SK-N-SH treated with all-trans-retinoic acid at 6 μM for 48 hours (cell line): ENCODE measurements at regions not wholly inside any gene's neighbourhood (a gene's known extent, or its start where the extent isn't known, plus 50 kb on each side); places are given as distances from the start of the nearest gene placed in this dataset.

Experiments used
- ATAC-seq: fragments of 200-7000 bp; cut with Tn5 transposase; 3 replicates; pipeline ENCODE4 v1.9.1; 2020; ENCODE audit warnings: mild to moderate bottlenecking, moderate library complexity
- BACH2 ChIP-seq: fragments of 250-450 bp; sonication (Bioruptor Pico); IDR thresholded peaks from 2 replicates; pipeline ENCODE4 v1.9.0; 2021; ENCODE audit warnings: mild to moderate bottlenecking, borderline replicate concordance
- CSDC2 ChIP-seq: fragments of 250-450 bp; sonication (Bioruptor Pico); IDR thresholded peaks from 2 replicates; pipeline ENCODE4 v1.5.0; 2020; ENCODE audit warnings: mild to moderate bottlenecking, moderate library complexity
- ESRRG ChIP-seq: fragments of 250-450 bp; sonication (Bioruptor Pico); IDR thresholded peaks from 2 replicates; pipeline ENCODE4 v1.6.1; 2021; ENCODE audit warnings: mild to moderate bottlenecking
- GLIS3 ChIP-seq: fragments of 250-450 bp; sonication (Bioruptor Pico); IDR thresholded peaks from 2 replicates; pipeline ENCODE4 v1.5.0; 2020; ENCODE audit warnings: mild to moderate bottlenecking, moderate library complexity
- ISL1 ChIP-seq: fragments of 250-450 bp; sonication (Bioruptor Pico); IDR thresholded peaks from 2 replicates; pipeline ENCODE4 v2.1.2; 2022; ENCODE audit warnings: mild to moderate bottlenecking, moderate library complexity
- PPARA ChIP-seq: fragments of 250-450 bp; sonication (Bioruptor Pico); IDR thresholded peaks from 2 replicates; pipeline ENCODE4 v1.5.0; 2020; ENCODE audit warnings: mild to moderate bottlenecking, borderline replicate concordance
- RARB ChIP-seq: fragments of 250-450 bp; sonication (Bioruptor Pico); IDR thresholded peaks from 2 replicates; pipeline ENCODE4 v1.8.0; 2021; ENCODE audit warnings: mild to moderate bottlenecking, moderate library complexity
- SNAI2 ChIP-seq: fragments of 250-450 bp; sonication (Bioruptor Pico); IDR thresholded peaks from 2 replicates; pipeline ENCODE4 v1.5.0; 2020; ENCODE audit warnings: mild to moderate bottlenecking, moderate library complexity
- TCF4 ChIP-seq: fragments of 250-450 bp; sonication (Bioruptor Pico); IDR thresholded peaks from 2 replicates; pipeline ENCODE4 v1.8.0; 2021; ENCODE audit warnings: mild to moderate bottlenecking, moderate library complexity, borderline replicate concordance
- TOX ChIP-seq: fragments of 250-450 bp; sonication (Bioruptor Pico); IDR thresholded peaks from 2 replicates; pipeline ENCODE4 v1.8.0; 2021; ENCODE audit warnings: mild to moderate bottlenecking, moderate library complexity, borderline replicate concordance
- ZFP3 ChIP-seq: fragments of 250-450 bp; sonication (Bioruptor Pico); IDR thresholded peaks from 2 replicates; pipeline ENCODE4 v1.5.0; 2020; ENCODE audit warnings: mild to moderate bottlenecking, moderate library complexity
- ZFP30 ChIP-seq: fragments of 450-650 bp; formaldehyde crosslinking; IDR thresholded peaks from 2 replicates; pipeline ENCODE4 v1.5.0; 2022; ENCODE audit warnings: mild to moderate bottlenecking, moderate library complexity
- ZNF565 ChIP-seq: fragments of 450-650 bp; formaldehyde crosslinking; conservative IDR thresholded peaks from 2 replicates; pipeline ENCODE4 v1.5.0; 2020; ENCODE audit warnings: low read depth, mild to moderate bottlenecking, moderate library complexity
- ZNF70 ChIP-seq: fragments of 450-650 bp; formaldehyde crosslinking; IDR thresholded peaks from 2 replicates; pipeline ENCODE4 v1.5.0; 2020; ENCODE audit warnings: mild to moderate bottlenecking, moderate library complexity
- ZNF8 ChIP-seq: fragments of 450-650 bp; formaldehyde crosslinking; IDR thresholded peaks from 2 replicates; pipeline ENCODE4 v1.5.0; 2020; ENCODE audit warnings: mild to moderate bottlenecking, moderate library complexity
- TF ChIP-seq, protein P1 (sequence below): fragments of 250-450 bp; sonication (Bioruptor Pico); IDR thresholded peaks from 2 replicates; pipeline ENCODE4 v1.8.0; 2021; ENCODE audit warnings: low read depth, mild to moderate bottlenecking, moderate library complexity, borderline replicate concordance
- TF ChIP-seq, protein P2 (sequence below): fragments of 250-450 bp; sonication (Bioruptor Pico); IDR thresholded peaks from 2 replicates; pipeline ENCODE4 v1.5.0; 2020; ENCODE audit warnings: mild to moderate bottlenecking, moderate library complexity
- TF ChIP-seq, protein P3 (sequence below): fragments of 250-450 bp; sonication (Bioruptor Pico); IDR thresholded peaks from 2 replicates; pipeline ENCODE4 v1.5.1; 2020; ENCODE audit warnings: low read depth, mild to moderate bottlenecking, moderate library complexity
- TF ChIP-seq, protein P4 (sequence below): fragments of 250-450 bp; sonication (Bioruptor Pico); IDR thresholded peaks from 2 replicates; pipeline ENCODE4 v1.8.0; 2020; ENCODE audit warnings: mild to moderate bottlenecking, moderate library complexity, borderline replicate concordance
- TF ChIP-seq, protein P5 (sequence below): fragments of 250-450 bp; sonication (Bioruptor Pico); IDR thresholded peaks from 2 replicates; pipeline ENCODE4 v1.5.1; 2021; ENCODE audit warnings: mild to moderate bottlenecking, moderate library complexity

DNA sequence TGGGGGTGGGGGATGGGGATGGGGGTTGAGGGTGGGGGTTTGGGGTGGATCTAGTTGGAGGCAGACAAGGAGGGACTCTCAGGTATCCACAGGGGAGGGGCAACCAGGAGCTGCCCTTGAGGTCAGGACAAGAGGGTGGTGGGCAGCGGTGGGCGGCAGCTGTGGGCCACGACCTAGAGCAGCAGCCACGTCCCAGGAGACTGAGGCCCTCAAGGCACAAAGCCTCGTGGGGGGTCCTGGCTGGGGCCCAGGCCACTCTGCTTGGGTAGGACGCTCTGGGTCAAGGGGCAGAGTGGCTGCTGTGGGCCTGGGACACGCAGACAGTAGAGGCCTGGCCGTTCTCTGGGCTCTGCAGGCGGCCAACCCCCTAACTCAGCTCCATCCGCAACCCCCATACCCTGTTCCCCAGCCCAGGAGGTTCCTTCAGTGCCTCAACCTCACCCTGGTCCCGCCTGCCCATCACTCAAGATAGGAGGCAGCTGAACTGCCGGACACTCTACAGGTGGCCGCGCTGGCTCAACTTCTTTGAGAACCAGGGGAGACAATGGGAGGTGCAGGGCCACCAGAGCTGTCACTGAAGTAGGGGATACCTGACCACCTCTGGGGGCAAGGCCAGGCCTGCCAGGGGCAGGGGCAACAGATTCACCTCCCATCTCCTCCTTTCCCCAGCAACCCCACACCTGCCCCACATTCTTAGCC, 75.6 kb downstream of the ENGASE start:
- no peak for ATAC-seq
- TF ChIP-seq ZNF8 (no peak), ZFP3 (CRISPR knock-in tag) (no peak), TOX (no peak), ZNF565 (no peak), BACH2 (CRISPR knock-in tag) (no peak)
- TF ChIP-seq, protein P1, sequence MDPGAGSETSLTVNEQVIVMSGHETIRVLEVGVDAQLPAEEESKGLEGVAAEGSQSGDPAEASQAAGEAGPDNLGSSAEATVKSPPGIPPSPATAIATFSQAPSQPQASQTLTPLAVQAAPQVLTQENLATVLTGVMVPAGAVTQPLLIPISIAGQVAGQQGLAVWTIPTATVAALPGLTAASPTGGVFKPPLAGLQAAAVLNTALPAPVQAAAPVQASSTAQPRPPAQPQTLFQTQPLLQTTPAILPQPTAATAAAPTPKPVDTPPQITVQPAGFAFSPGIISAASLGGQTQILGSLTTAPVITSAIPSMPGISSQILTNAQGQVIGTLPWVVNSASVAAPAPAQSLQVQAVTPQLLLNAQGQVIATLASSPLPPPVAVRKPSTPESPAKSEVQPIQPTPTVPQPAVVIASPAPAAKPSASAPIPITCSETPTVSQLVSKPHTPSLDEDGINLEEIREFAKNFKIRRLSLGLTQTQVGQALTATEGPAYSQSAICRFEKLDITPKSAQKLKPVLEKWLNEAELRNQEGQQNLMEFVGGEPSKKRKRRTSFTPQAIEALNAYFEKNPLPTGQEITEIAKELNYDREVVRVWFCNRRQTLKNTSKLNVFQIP (CRISPR knock-in tag), result no peak
- TF ChIP-seq, protein P2, sequence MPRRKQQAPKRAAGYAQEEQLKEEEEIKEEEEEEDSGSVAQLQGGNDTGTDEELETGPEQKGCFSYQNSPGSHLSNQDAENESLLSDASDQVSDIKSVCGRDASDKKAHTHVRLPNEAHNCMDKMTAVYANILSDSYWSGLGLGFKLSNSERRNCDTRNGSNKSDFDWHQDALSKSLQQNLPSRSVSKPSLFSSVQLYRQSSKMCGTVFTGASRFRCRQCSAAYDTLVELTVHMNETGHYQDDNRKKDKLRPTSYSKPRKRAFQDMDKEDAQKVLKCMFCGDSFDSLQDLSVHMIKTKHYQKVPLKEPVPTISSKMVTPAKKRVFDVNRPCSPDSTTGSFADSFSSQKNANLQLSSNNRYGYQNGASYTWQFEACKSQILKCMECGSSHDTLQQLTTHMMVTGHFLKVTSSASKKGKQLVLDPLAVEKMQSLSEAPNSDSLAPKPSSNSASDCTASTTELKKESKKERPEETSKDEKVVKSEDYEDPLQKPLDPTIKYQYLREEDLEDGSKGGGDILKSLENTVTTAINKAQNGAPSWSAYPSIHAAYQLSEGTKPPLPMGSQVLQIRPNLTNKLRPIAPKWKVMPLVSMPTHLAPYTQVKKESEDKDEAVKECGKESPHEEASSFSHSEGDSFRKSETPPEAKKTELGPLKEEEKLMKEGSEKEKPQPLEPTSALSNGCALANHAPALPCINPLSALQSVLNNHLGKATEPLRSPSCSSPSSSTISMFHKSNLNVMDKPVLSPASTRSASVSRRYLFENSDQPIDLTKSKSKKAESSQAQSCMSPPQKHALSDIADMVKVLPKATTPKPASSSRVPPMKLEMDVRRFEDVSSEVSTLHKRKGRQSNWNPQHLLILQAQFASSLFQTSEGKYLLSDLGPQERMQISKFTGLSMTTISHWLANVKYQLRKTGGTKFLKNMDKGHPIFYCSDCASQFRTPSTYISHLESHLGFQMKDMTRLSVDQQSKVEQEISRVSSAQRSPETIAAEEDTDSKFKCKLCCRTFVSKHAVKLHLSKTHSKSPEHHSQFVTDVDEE (CRISPR knock-in tag), result no peak
- TF ChIP-seq, protein P3, sequence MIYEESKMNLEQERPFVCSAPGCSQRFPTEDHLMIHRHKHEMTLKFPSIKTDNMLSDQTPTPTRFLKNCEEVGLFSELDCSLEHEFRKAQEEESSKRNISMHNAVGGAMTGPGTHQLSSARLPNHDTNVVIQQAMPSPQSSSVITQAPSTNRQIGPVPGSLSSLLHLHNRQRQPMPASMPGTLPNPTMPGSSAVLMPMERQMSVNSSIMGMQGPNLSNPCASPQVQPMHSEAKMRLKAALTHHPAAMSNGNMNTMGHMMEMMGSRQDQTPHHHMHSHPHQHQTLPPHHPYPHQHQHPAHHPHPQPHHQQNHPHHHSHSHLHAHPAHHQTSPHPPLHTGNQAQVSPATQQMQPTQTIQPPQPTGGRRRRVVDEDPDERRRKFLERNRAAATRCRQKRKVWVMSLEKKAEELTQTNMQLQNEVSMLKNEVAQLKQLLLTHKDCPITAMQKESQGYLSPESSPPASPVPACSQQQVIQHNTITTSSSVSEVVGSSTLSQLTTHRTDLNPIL (CRISPR knock-in tag), result no peak

DNA sequence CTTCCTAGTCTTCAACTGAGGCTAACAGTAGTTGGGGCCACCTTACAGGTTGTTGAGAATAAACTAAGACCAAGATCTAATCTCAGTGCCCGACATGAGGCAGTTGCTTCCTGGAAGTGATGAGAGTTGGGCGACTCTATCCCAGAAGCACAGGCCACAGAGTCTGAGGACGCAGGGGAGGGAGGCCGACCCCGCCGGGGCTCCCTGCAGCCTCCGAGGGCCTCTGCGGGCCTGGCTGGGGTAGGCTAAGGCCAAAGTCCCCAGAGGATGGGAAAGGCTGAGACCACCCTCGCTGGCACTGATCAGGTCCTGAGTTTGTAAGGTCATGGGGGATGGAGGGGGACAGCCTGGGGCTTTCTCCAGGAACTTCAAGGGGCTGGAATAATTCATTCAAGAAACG, 74.0 kb downstream of the ENGASE start:
- no peak for ATAC-seq
- TF ChIP-seq ZNF70 (CRISPR knock-in tag) (no peak), ESRRG (CRISPR knock-in tag) (no peak), CSDC2 (CRISPR knock-in tag) (no peak), SNAI2 (CRISPR knock-in tag) (no peak), TOX (no peak), ZNF565 (no peak), TCF4 (CRISPR knock-in tag) (no peak), ZFP30 (no peak), RARB (CRISPR knock-in tag) (no peak), GLIS3 (no peak), ISL1 (no peak)
- TF ChIP-seq, protein P1 (CRISPR knock-in tag), result no peak
- TF ChIP-seq, protein P4, sequence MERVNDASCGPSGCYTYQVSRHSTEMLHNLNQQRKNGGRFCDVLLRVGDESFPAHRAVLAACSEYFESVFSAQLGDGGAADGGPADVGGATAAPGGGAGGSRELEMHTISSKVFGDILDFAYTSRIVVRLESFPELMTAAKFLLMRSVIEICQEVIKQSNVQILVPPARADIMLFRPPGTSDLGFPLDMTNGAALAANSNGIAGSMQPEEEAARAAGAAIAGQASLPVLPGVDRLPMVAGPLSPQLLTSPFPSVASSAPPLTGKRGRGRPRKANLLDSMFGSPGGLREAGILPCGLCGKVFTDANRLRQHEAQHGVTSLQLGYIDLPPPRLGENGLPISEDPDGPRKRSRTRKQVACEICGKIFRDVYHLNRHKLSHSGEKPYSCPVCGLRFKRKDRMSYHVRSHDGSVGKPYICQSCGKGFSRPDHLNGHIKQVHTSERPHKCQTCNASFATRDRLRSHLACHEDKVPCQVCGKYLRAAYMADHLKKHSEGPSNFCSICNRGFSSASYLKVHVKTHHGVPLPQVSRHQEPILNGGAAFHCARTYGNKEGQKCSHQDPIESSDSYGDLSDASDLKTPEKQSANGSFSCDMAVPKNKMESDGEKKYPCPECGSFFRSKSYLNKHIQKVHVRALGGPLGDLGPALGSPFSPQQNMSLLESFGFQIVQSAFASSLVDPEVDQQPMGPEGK (CRISPR knock-in tag), result no peak
- TF ChIP-seq, protein P3 (CRISPR knock-in tag), result no peak

DNA sequence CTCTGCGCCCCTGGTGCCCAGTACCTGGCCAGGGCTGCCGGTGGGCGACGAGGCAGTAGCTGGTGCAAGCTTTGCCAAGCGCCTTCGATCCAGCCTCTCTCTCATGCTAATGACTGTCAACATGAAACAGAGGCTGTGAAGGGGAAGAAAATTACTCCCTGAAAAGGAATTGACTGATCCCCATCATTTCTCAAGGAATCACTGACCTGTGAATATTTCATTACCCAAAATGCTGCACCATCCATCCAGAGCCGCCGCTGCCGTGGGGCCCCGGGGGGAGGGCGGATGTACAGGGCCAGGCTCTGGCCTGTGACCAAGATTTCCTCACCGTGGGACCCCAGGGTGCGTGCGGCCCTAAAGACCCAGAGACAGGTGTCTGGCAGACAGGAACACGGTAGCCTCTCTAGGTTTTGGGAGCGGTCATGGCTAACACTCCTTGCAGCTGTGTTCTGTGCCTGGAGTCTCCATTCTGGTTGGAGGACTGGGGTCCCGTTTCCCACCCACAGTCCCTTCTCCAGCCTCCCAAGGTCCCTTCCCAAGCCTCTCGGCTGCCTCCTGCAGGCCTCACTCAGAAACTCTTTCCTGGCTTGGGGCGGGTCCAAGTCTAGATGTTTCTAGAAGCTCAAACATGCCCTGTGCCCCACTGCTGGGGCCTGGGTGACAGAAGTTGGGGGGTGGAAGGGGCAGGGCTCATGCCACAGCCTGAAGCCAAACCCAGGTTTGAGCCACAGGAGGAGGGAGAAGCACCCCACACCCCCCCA, 73.3 kb downstream of the ENGASE start:
- TF ChIP-seq, protein P4 (CRISPR knock-in tag), result no peak
- no peak for TF ChIP-seq RARB (CRISPR knock-in tag)
- no peak for TF ChIP-seq ZFP3 (CRISPR knock-in tag)
- no peak for TF ChIP-seq ESRRG (CRISPR knock-in tag)
- TF ChIP-seq, protein P5, sequence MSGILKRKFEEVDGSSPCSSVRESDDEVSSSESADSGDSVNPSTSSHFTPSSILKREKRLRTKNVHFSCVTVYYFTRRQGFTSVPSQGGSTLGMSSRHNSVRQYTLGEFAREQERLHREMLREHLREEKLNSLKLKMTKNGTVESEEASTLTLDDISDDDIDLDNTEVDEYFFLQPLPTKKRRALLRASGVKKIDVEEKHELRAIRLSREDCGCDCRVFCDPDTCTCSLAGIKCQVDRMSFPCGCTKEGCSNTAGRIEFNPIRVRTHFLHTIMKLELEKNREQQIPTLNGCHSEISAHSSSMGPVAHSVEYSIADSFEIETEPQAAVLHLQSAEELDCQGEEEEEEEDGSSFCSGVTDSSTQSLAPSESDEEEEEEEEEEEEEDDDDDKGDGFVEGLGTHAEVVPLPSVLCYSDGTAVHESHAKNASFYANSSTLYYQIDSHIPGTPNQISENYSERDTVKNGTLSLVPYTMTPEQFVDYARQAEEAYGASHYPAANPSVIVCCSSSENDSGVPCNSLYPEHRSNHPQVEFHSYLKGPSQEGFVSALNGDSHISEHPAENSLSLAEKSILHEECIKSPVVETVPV (CRISPR knock-in tag), result no peak
- no peak for TF ChIP-seq PPARA
- no peak for TF ChIP-seq GLIS3

More for the DNA sequence above, 73.3 kb downstream of the ENGASE start:
- no peak; the same call in 1 of the 3 replicates for ATAC-seq
